ENCODE measurements at regions not wholly inside any gene's neighbourhood (a gene's known extent, or its start where the extent isn't known, plus 50 kb on each side); places are given as distances from the start of the nearest gene placed in this dataset.

DNA sequence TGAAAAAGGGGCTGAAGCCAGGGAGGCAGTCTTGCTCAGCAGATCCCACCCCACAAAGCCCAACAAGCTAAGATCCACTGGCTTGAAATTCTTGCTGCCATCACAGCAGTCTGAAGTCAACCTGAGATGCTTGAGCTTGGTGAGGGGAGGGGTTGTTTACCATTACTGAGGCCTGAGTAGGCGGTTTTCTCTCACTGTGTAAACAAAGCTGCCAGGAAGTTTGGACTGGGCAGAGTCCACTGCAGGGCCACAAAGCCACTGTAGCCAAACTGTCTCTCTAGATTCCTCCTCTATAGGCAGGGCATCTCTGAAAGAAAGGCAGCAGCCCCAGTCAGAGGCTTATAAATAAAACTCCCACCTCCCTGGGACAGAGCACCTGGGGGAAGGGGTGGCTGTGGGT is 746.1 kb upstream of the LRRC4C start:
- no peak for DNase-seq

DNA sequence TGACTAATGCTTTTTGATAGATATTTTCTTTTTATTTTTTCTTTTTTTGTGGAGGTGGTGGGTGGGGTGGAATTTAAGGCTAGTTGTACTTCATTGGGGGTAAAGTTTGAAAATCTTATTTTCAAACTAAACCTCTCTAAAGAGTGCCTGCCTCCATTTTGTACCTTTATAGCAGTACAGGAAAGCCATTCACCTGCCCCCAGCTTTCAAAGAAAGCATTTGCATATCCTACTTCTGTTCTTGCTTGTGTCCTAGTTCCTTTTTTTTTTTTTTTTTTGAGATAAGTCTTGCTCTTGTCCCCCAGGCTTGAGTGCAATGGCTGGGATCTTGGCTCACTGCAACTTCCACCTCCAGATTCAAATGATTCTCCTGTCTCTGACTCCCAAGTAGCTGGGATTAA is 766.2 kb upstream of the LRRC4C start:
- no peak for DNase-seq

DNA sequence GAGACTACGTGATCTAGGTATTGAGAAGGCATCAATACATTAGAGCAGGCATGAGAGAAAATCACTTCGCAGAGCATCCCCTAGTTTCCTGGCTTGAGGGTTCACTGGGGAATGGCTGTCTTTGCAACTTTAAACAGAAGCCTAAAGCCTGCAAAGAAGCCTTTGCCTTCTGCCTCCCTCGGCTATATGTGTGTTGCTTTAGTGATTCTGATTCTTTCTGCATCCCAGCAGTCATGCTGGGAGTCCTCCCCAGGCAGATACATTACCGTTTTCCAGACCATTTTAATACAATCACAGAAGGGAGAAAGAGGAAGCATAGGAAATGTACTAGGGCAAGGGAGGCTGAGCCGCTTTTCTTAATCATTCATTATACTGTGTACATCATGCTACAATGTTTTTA is 773.2 kb upstream of the LRRC4C start:
- DNase-seq, result no peak

DNA sequence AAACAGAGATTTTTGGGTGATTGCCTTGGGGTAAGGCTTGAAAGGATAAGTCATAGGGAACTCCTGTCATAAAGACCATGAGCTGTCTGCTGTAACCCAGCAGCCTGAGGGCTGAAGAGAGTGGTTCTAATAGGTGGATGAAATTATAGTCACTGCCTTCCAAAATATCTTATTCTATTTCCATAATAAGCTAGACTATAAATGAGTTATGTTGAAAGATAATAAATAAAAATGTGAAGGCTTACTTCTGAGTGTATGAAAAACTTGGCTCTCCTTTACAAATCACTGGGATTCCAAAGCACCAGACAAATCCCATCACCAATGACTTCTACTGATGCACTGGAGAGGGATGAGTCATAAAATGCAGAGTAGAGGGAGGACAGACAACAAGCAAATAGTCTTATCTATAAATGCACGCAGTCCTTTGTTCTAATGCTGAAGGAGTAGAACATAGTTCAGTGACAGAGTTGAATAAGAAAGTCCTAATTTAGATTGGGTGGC is 775.0 kb upstream of the LRRC4C start:
- no peak for DNase-seq

DNA sequence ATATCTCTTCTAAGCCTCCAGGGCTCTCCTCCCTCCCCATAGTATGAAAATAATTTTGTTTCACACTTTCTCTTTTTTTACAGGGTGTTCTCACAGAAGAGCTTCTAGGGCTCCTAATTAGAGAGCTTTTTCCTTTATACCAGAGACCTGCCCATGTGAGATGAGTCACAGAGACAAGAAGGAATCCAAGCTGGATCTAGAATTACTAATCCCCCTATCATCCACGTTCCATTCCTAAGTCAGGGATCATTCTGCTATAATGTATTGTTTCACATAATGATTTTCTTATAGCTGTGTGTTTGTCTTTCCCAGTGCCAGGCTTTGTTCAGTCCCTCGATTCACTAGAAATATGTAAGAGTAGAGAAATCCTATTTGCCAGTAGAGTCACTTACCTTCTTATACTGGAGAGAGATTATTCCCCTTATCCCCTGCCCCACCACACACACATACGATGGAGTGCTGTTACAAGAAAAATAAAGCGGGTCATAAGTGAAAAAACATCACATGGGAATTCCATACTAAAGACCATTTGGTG is 778.3 kb upstream of the LRRC4C start:
- no peak for DNase-seq

DNA sequence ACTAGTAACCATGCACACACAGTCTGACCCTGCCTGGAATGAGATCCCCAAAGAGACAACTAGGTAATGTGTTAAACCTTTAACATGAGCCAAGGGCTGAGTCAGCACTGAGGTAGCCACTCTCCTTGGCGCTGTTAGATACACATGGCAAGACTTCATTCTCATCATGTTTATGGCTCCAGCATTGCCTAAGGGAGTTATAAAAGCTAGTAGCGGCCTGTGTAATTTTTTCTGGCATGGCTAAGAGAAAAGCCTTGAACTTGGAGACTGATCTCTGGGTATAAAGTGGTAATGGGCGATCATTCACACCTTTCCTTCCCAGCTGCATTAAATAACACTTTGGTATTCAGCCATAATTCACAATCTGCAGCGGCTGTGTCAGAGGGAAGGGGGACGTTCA is 779.7 kb upstream of the LRRC4C start:
- DNase-seq, result no peak

DNA sequence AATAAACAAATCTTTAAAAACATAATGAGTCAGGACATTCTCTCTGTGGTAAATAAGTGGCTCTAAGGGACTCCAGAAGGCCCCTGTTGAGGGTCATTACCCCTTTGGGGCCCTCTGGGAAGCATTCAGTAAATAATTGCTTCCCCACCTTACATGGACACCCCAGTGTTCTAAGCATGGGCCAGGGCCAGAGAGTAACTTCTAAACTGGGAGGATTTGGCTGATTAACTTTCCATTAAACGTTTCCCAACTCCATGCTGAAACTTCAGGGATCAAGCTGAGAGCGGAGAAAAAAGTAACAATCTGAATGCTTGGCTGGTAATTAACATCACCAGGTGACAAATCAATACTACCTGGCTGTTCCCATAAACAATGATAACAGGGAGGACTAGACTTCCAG is 783.9 kb upstream of the LRRC4C start:
- DNase-seq, result no peak

DNA sequence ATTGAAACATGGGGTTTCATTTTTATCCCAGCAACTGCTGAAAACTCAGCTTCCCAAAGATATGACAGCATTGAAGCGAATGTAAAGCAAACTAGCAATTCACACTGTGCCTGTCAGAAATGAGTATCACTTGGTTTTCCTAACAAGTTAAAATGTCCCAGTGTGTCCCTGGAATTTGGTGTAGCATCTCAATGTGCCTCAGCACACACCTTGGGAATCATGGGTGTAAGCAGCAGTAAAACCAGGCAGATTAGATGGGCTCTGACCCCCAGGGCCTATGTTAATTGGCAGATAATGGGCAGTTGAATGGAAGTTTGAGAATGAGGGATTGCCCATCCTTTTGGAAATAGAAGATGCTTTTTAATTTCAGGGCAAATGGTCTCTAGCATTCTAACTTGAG is 784.9 kb upstream of the LRRC4C start:
- no peak for DNase-seq

DNA sequence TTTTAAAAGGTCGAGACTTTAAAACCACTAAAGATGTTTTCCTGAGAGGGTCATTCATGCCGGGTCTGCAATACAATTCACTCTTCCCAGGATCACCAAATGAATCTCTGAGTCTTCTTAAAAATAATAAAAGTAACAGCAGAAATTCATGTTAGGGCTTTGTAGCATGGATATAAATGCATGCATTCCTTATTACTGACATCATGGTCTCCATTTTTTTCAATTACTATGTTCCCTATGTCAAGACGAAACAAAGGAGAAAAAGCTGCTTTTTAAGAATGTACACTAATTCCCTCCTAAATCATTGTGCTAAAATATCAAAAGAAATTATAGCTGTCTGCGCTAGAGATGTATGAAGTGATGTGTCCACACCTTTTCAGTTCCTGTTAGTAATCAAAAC is 789.9 kb upstream of the LRRC4C start:
- DNase-seq, result no peak

DNA sequence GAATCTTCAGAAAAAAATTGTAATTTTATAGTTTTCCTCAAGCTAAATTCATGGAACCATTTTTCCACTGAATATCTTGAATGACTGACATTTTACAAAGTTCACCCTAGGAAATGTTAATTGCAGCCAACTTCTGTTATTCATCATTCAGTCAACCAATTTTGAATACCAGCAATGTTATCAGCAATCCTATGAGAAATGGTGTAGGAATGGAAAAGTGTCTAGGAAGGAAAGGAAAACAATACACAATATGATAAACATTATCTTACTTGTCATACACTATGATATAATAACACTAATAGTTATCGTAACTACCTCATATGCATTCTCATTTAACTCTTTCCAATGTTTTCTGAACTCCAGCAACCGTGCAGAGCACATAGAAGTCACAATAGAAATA is 790.5 kb upstream of the LRRC4C start:
- DNase-seq, result no peak

DNA sequence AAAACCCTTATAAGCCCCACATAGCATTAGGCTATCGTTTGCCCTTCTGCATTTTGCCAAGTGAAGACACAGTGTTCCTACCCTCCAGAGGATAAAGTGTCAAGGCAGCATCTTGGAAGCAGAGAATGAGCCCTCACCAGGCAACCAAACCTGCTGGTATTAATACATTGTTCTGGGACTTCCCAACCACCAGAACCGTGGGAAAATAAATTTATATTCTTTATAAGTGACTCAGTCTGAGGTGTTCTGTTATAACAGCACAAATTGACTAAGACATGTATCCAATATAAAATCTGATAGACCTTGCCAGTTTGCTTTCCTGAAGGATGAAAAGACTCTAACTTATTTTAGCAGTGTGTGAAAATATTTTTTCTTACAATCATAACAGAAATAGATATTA is 792.5 kb upstream of the LRRC4C start:
- no peak for DNase-seq

DNA sequence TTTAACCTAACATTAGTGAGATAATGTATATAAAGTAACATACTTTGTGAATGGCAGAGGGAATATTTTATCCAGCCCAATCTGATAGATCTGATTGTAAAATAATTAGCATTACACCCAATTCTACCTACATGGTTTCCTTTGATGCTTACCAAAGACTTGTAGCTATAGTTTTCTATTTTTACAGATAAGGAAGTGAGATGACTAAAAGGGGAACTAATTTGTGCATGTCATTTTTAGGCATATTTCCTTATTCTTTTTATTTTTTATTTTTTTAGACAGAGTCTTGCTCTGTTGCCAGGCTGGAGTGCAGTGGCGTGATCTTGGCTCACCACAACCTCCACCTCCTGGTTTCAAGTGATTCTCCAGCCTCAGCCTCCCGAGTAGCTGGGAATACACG is 793.7 kb upstream of the LRRC4C start:
- no peak for DNase-seq

DNA sequence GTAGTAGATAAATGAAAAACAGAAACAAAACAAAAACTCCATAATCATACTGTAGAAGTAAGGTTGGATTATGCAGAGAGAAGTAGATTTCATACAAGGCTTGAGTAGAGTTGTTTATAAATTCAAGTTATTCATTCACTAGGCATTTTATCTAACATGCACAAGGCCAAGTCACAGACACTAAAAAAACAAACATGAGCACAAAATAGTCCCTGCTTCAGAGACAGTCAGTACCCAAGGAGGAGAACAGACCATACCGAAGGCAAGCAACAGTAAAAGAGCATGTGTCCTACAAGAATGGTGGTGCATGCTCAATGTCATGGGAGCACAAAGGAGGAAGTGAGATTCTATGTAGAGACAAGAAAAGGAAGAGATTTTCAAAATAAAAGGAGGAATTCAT is 796.5 kb upstream of the LRRC4C start:
- DNase-seq, result no peak

DNA sequence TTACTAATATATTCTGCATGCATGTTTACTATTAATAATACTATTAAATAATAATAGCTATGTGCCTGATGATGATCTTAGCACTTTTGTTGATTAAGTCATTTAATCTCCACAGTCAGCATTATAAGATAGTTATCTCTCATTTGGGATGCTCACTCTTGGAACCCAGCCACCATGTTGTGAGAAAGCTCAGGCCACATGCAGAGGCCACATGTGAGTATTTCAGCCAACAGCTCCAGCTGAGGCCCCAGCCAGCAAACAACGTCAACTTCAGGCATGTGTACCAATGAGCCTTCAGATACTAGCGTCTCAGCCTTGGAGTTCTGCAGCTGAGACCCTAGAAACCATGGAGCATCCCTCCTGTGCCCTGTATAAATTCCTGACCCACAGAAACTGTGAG is 798.1 kb upstream of the LRRC4C start:
- DNase-seq, result no peak

DNA sequence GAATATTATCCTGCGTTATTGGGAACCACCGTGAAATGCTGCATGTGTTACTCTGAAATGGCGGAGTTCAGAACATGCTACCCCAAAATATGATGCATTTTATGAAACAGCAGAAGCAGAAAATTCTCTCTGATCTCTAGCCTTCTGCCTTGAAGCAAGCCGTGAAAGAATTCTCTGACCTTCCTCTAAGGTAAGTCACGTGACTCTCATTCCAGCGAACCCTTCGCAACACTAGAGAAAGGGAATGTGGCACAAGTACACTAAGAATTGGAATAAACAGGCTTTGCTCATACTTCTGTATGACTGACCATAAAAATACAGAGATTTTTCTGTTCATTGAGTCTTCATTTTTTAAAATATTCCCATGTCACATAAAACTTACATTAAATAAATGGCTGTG is 805.6 kb upstream of the LRRC4C start:
- no peak for DNase-seq

DNA sequence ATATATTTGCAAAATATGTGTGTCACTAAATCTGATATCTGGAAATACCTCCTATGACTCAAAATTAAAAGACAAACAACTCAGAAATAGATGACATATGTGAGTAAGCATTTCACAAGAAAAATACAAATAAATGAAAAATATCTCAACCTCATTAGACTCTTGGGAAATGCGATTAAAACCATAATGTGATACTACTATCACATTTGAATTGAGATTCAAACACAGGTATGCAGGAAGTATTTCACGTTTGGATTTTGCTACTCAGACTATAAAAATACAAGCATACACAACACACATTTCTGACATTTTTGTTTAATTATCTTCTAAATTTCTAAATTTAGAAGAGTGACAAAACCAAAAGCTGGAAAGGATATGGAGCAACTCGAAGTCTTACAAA is 811.9 kb upstream of the LRRC4C start:
- DNase-seq, result no peak

DNA sequence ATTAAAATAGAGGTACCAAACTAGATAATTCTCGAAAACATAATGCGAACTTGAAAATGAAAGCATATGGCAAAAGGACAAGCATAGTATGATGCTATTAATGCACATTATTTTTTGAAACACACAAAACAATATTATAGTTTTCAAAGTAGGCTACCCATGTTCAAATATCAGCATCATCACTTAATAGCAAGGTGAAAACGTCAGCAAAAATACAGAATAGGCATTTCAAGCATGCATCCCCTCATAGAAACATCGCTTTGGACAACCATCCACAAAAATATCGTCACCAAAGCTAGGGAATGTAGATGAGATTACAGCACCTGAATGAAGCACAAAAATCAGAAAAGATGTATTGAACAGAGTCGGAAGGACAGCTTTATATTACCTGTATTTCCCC is 814.5 kb upstream of the LRRC4C start:
- no peak for DNase-seq

DNA sequence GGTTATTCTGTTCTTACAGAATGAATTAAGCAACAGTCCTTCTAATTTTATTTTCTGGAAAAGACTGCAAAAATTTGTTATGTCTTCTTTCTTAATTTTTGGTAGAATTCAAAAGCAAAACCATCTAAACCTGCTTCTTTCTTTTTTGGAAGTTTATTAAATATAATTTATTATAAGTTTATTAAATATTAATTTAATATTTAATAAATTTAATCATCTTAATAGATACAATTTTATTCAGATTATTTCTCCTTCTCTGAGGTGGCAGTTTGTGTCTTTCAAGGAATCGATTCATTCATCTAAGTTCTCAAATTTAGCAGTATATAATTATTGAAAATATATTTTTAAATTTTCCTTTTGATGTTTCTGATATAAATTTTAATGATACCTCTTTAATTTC is 837.5 kb upstream of the LRRC4C start:
- DNase-seq, result no peak

DNA sequence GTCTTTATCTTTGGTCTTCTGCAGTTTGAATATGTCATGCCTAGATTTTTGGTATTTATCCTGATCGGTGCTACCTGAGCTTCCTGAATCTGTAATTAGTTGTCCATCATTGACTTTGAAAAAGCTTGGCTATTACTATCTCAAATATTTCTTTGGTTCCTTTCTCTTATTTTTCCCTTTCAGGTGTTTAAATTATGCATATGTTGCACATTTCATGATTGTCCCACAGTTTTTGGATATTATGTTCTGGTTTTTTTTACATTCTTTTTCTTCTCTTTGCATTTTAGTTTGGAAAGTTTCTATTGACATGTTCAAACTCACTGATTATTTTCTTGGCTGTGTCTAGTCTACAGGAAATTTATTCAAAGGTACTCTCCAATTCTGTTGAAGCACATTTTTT is 840.3 kb upstream of the LRRC4C start:
- DNase-seq, result no peak

DNA sequence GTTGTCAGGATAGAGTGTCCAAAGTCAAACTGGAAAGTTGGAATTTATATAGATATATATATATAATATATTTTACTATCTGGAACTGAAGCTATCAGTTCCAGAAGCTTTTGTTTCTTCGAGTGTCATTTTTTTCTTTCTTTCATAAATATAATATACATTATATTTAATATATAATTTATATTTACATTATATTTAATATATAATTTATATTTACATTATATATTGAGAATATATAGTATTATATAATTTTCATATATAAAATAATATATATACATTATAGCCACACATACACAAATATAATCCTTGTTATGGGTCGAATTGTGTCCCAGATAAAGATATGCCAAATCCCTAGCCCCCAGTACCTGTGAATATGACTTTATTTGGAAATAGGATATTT is 842.3 kb upstream of the LRRC4C start:
- DNase-seq, result no peak

DNA sequence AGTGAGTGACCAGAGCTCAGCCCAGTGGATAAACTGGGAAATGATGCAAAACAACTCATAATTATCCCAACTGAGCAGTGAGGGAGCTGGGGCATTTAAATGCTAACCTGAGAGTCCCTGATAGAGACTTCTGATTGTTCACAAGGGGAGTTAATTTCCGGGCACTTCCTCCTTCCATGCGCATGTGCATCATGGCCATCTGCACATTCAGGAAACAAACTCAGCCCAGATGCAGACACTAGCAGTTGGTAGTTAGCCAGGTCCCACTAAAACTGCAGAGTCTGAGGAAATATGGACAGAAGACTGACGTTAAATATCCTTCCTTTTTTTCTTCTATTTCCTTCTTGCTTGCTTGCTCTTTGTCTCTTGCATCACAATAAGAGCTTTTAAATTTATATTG is 852.1 kb upstream of the LRRC4C start:
- DNase-seq, result no peak

DNA sequence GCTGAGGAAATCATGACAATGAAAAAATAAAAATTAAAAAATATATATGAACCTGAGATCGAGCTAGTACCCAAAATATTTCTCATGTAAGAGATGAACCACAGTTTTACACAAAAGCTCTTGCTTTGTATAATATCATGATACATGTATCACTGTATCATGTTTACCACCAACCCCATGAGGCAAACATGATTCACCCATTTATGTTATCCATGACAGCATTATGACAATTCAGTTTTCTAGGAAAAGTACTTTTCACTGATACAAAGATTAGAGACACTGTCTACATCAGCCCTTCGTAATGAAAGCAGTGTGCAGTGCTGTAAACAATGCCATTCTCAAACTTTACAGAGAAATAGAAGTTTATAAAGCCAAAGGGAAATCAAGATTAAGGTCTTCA is 852.5 kb upstream of the LRRC4C start:
- DNase-seq, result no peak

DNA sequence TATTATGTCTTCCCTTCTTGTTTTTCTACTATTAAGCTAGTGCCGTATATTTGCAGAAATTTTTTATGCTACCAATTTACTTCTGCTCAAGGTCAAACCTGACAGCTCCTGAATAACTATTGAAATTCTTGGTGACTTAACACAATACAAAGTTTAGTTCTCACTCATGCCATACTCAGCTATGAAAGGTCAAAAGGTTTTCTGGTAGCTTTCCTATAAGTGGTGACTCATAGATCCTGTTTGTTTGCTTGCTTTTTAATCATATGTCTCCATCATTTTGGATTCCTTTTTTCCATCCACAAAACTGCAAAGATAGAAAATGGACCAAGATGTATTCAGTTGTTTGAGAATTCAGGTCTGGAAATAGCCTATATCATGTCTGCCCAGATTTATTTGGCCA is 855.8 kb upstream of the LRRC4C start:
- DNase-seq, result no peak

DNA sequence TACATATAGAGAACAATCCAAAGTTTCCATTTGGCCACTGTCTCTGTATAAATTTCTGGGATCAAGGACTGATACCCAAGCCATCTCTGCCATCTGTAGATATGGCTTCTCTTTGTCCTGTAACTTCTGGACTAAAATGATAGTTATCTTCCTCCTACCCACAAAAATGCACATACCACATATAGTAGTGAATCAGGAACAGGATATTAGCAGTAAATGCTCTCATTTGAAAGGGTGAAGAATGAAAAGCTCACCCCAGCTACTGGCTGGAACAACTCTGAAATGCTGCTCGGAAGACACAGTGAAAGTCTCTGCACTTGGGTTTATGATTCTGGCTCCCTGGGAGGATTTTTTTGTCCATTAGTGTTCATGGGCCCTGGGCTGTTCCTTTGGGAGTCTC is 856.4 kb upstream of the LRRC4C start:
- DNase-seq, result no peak

DNA sequence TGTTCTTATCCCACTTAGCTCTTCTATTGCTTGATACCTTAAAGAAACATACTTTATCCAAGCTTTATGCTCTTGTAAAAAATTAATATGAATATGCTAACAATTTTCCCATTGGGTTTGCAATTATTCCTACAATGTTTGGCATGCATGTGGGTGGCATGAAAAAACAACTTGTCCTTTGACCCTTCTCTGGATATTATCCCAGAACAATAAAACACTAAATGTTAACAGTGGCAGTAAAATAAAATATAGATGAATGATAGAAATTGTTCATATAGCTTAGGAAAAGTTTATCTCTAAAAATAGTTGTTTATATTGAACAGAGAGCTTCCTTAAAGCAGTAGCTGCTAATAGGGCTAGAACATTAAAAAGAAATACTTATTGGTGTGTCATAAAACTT is 860.5 kb upstream of the LRRC4C start:
- no peak for DNase-seq

DNA sequence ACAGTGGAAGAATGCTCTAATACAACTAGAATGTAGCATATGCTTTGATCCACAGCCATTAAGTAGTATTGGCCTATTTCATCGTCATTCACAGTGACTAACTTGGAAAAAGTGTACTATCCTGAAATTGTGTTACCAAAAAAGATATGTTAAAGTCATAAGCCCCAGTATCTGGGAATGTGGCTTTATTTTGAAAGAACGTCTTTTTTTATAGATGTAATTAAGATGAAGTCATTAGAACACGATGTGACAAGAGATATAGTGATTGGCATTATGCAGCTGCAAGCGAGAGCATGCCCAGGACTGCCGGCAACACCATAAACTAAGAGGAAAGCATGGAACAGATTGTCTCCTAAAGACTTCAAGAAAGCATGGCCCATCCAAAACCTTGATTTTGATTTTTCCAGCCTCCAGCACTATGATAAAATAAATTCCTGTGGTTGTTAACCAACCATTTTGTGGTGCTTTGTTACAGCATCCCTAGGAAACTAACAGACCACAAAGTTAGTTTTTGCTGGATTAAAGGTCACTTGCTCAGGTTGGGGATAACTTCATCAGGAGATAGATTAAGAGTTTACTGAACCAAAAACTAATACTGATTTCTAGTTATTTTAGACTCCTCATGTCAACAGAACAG is 870.6 kb upstream of the LRRC4C start:
- no peak for DNase-seq
